Forelimb muscle (tissue), 1 donor: ENCODE measurements at regions not wholly inside any gene's neighbourhood (a gene's known extent, or its start where the extent isn't known, plus 50 kb on each side); places are given as distances from the start of the nearest gene placed in this dataset.

Source experiments
- DNase-seq: peaks from one replicate; pipeline ENCODE4 v3.0.0-alpha.2; 2013; ENCODE audit warnings: low read depth

GRCh38 chr6:153873541-153873940, 165.5 kb upstream of the OPRM1 start:
- DNase-seq = no peak

- DNase-seq = no peak
Measured at GRCh38 chr6:153872946-153873345, 166.1 kb upstream of the OPRM1 start.

- no peak for DNase-seq
Measured at GRCh38 chr6:153862927-153863326, 176.1 kb upstream of the OPRM1 start.

GRCh38 chr6:153862139-153862538, 176.9 kb upstream of the OPRM1 start:
- DNase-seq = no peak

- no peak for DNase-seq
Measured at GRCh38 chr6:153858529-153858928, 180.5 kb upstream of the OPRM1 start.

- DNase-seq = no peak
Measured at GRCh38 chr6:153856929-153857376, 182.1 kb upstream of the OPRM1 start.

- DNase-seq = no peak
Measured at GRCh38 chr6:153852481-153852880, 186.6 kb upstream of the OPRM1 start.

GRCh38 chr6:153852034-153852433, 187.0 kb upstream of the OPRM1 start:
- DNase-seq = no peak

- DNase-seq = no peak
Measured at GRCh38 chr6:153849072-153849779, 189.8 kb upstream of the OPRM1 start.

- DNase-seq = no peak
Measured at GRCh38 chr6:153843420-153843819, 195.6 kb upstream of the OPRM1 start.

- DNase-seq = no peak
Measured at GRCh38 chr6:153842491-153842890, 196.5 kb upstream of the OPRM1 start.

- DNase-seq = no peak
Measured at GRCh38 chr6:153840039-153840850, 198.8 kb upstream of the OPRM1 start.

- DNase-seq = no peak
Measured at GRCh38 chr6:153832543-153832942, 206.5 kb upstream of the OPRM1 start.

- no peak for DNase-seq
Measured at GRCh38 chr6:153831350-153832078, 207.5 kb upstream of the OPRM1 start.

GRCh38 chr6:153817173-153817572, 221.9 kb upstream of the OPRM1 start:
- DNase-seq = no peak

- DNase-seq = no peak
Measured at GRCh38 chr6:153816366-153816765, 222.7 kb upstream of the OPRM1 start.

GRCh38 chr6:153814136-153814535, 224.9 kb upstream of the OPRM1 start:
- DNase-seq = no peak

GRCh38 chr6:153804755-153805330, 234.2 kb upstream of the OPRM1 start:
- no peak for DNase-seq

- DNase-seq = no peak
Measured at GRCh38 chr6:153801917-153802316, 237.1 kb upstream of the OPRM1 start.

GRCh38 chr6:153800580-153801188, 238.4 kb upstream of the OPRM1 start:
- no peak for DNase-seq

- DNase-seq = no peak
Measured at GRCh38 chr6:153790876-153791473, 248.1 kb upstream of the OPRM1 start.
